ENCODE measurements at regions not wholly inside any gene's neighbourhood (a gene's known extent, or its start where the extent isn't known, plus 50 kb on each side); places are given as distances from the start of the nearest gene placed in this dataset.

GRCh38 chr22:27336151-27337090 is 465.1 kb downstream of the MN1 start:
- no peak for DNase-seq (ENCODE audit: low read depth)
- H3K4me3 ChIP-seq (ENCODE audit: low read depth, low read length): no peak overlapping the region
- no peak for TF ChIP-seq CTCF (IDR thresholded peaks at IDR 0.05; ENCODE audit: insufficient read depth, low read depth, low read length)

- no peak for TF ChIP-seq CTCF (IDR thresholded peaks at IDR 0.05; ENCODE audit: insufficient read depth, low read depth, low read length)
- DNase-seq (ENCODE audit: low read depth): no peak
- H3K4me3 ChIP-seq (ENCODE audit: low read depth, low read length): no peak overlapping the region
Observed at GRCh38 chr22:27337676-27338075, 463.9 kb downstream of the MN1 start.

GRCh38 chr22:27340047-27340446 is 461.5 kb downstream of the MN1 start:
- no peak for DNase-seq (ENCODE audit: low read depth)
- no peak for TF ChIP-seq CTCF (IDR thresholded peaks at IDR 0.05; ENCODE audit: insufficient read depth, low read depth, low read length)
- no peak overlapping the region for H3K4me3 ChIP-seq (ENCODE audit: low read depth, low read length)

GRCh38 chr22:27344546-27344945 is 457.0 kb downstream of the MN1 start:
- no peak for TF ChIP-seq CTCF (IDR thresholded peaks at IDR 0.05; ENCODE audit: insufficient read depth, low read depth, low read length)
- H3K4me3 ChIP-seq (ENCODE audit: low read depth, low read length): no peak overlapping the region
- no peak for DNase-seq (ENCODE audit: low read depth)

- TF ChIP-seq CTCF (IDR thresholded peaks at IDR 0.05; ENCODE audit: insufficient read depth, low read depth, low read length): no peak
- no peak overlapping the region for H3K4me3 ChIP-seq (ENCODE audit: low read depth, low read length)
- DNase-seq (ENCODE audit: low read depth): no peak
Observed at GRCh38 chr22:27345691-27346090, 455.9 kb downstream of the MN1 start.

- TF ChIP-seq CTCF (IDR thresholded peaks at IDR 0.05; ENCODE audit: insufficient read depth, low read depth, low read length): no peak
- no peak for DNase-seq (ENCODE audit: low read depth)
- H3K4me3 ChIP-seq (ENCODE audit: low read depth, low read length): no peak overlapping the region
Observed at GRCh38 chr22:27347951-27348350, 453.6 kb downstream of the MN1 start.

All from fibroblast of villous mesenchyme (primary cell).